ENCODE measurements at regions not wholly inside any gene's neighbourhood (a gene's known extent, or its start where the extent isn't known, plus 50 kb on each side); places are given as distances from the start of the nearest gene placed in this dataset.

- no peak overlapping the region for H3K27ac ChIP-seq
- no peak overlapping the region for H3K9ac ChIP-seq (ENCODE audit: insufficient read length)
- DNase-seq (ENCODE audit: low read depth, low spot score), result no peak
- no peak for TF ChIP-seq EZH2 (IDR thresholded peaks at IDR 0.05)
- TF ChIP-seq POLR2AphosphoS5 (IDR thresholded peaks at IDR 0.05; ENCODE audit: borderline replicate concordance, low read depth, low read length), result no peak
- H3K4me3 ChIP-seq, result no peak overlapping the region
- no peaks in the 10 kb centered on the region for H3K9me3 ChIP-seq (ENCODE audit: low read depth, low read length)
- no peaks in the 10 kb centered on the region for H3K36me3 ChIP-seq (ENCODE audit: insufficient read depth, low read length)
Observed at GRCh38 chr9:118295413-118295812, 591.2 kb downstream of the TLR4 start.

- DNase-seq (ENCODE audit: low read depth, low spot score), result no peak
- Histone ChIP-seq H3K9me3 (ENCODE audit: low read depth, low read length) (no peaks in the 10 kb centered on the region), H3K4me3 (no peak overlapping the region), H3K27ac (no peak overlapping the region), H3K36me3 (ENCODE audit: insufficient read depth, low read length) (no peaks in the 10 kb centered on the region), H3K9ac (ENCODE audit: insufficient read length) (no peak overlapping the region)
- TF ChIP-seq POLR2AphosphoS5 (IDR thresholded peaks at IDR 0.05; ENCODE audit: borderline replicate concordance, low read depth, low read length) (no peak), EZH2 (IDR thresholded peaks at IDR 0.05) (no peak), FOXP2 (optimal IDR thresholded peaks at IDR 0.05; ENCODE audit: control extremely low read depth, extremely low read length, insufficient read depth) (no peak)
Observed at GRCh38 chr9:118302721-118303120, 598.5 kb downstream of the TLR4 start.

DNA sequence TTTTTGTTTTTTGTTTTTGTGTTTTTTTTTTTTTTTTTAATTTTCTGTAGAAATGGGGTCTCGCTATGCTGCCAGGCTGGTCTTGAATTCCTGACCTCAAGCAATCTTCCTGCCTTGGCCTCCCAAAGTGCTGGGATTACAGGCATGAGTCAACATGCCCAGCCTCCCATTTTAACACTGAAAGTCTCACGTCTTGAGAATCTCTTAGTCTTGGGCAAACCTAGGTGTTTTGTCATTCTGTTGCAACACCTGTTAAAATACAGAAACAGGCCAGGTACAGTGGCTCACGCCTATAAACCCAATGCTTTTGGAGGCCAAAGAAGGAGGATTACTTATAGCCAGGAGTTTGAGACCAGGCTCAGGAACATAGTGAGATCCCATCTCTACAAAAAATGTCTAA, 599.0 kb downstream of the TLR4 start:
- no peak for TF ChIP-seq FOXP2 (optimal IDR thresholded peaks at IDR 0.05; ENCODE audit: control extremely low read depth, extremely low read length, insufficient read depth)
- no peak for TF ChIP-seq POLR2AphosphoS5 (IDR thresholded peaks at IDR 0.05; ENCODE audit: borderline replicate concordance, low read depth, low read length)
- TF ChIP-seq EZH2 (IDR thresholded peaks at IDR 0.05), result no peak
- Histone ChIP-seq H3K27ac (no peak overlapping the region), H3K36me3 (ENCODE audit: insufficient read depth, low read length) (no peaks in the 10 kb centered on the region), H3K9ac (ENCODE audit: insufficient read length) (no peak overlapping the region), H3K9me3 (ENCODE audit: low read depth, low read length) (no peaks in the 10 kb centered on the region), H3K4me3 (no peak overlapping the region)
- DNase-seq (ENCODE audit: low read depth, low spot score), result no peak

- H3K36me3 ChIP-seq (ENCODE audit: insufficient read depth, low read length), result no peaks in the 10 kb centered on the region
- no peak overlapping the region for H3K9ac ChIP-seq (ENCODE audit: insufficient read length)
- no peak overlapping the region for H3K4me3 ChIP-seq
- DNase-seq (ENCODE audit: low read depth, low spot score), result no peak
- TF ChIP-seq FOXP2 (optimal IDR thresholded peaks at IDR 0.05; ENCODE audit: control extremely low read depth, extremely low read length, insufficient read depth) (no peak), POLR2AphosphoS5 (IDR thresholded peaks at IDR 0.05; ENCODE audit: borderline replicate concordance, low read depth, low read length) (no peak), EZH2 (IDR thresholded peaks at IDR 0.05) (no peak)
- H3K9me3 ChIP-seq (ENCODE audit: low read depth, low read length), result no peaks in the 10 kb centered on the region
- H3K27ac ChIP-seq, result no peak overlapping the region
Observed at GRCh38 chr9:118305331-118305730, 601.1 kb downstream of the TLR4 start.

GRCh38 chr9:118306801-118307200, 602.6 kb downstream of the TLR4 start:
- Histone ChIP-seq H3K36me3 (ENCODE audit: insufficient read depth, low read length) (no peaks in the 10 kb centered on the region), H3K27ac (no peak overlapping the region), H3K9me3 (ENCODE audit: low read depth, low read length) (no peaks in the 10 kb centered on the region), H3K4me3 (no peak overlapping the region), H3K9ac (ENCODE audit: insufficient read length) (no peak overlapping the region)
- no peak for DNase-seq (ENCODE audit: low read depth, low spot score)
- no peak for TF ChIP-seq POLR2AphosphoS5 (IDR thresholded peaks at IDR 0.05; ENCODE audit: borderline replicate concordance, low read depth, low read length)
- TF ChIP-seq EZH2 (IDR thresholded peaks at IDR 0.05), result no peak
- TF ChIP-seq FOXP2 (optimal IDR thresholded peaks at IDR 0.05; ENCODE audit: control extremely low read depth, extremely low read length, insufficient read depth), result no peak

DNA sequence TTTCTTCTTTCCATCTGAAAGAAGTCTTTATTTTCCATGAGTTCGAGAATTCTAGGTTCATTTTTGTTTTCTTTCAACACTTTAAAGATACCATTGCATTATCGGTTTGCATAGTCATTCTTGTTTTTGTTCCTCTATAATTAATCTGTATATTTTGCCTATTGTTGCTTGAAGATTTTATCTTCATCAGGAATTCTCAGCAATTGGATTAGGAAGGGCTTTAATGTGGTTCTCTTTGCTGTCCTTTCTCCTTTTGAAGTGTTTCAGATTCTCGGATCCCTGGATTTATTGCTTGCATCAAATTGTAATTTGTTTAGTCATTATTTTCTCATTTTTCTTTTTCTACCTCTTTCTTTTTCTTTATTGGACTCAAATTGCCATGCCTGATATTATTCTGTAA, 609.8 kb downstream of the TLR4 start:
- DNase-seq (ENCODE audit: low read depth, low spot score), result no peak
- Histone ChIP-seq H3K9ac (ENCODE audit: insufficient read length) (no peak overlapping the region), H3K9me3 (ENCODE audit: low read depth, low read length) (no peaks in the 10 kb centered on the region), H3K36me3 (ENCODE audit: insufficient read depth, low read length) (no peaks in the 10 kb centered on the region), H3K27ac (no peak overlapping the region), H3K4me3 (no peak overlapping the region)
- no peak for TF ChIP-seq FOXP2 (optimal IDR thresholded peaks at IDR 0.05; ENCODE audit: control extremely low read depth, extremely low read length, insufficient read depth)
- no peak for TF ChIP-seq EZH2 (IDR thresholded peaks at IDR 0.05)
- TF ChIP-seq POLR2AphosphoS5 (IDR thresholded peaks at IDR 0.05; ENCODE audit: borderline replicate concordance, low read depth, low read length), result no peak

- Histone ChIP-seq H3K36me3 (ENCODE audit: insufficient read depth, low read length) (no peaks in the 10 kb centered on the region), H3K4me3 (no peak overlapping the region), H3K27ac (no peak overlapping the region), H3K9me3 (ENCODE audit: low read depth, low read length) (no peaks in the 10 kb centered on the region), H3K9ac (ENCODE audit: insufficient read length) (no peak overlapping the region)
- TF ChIP-seq POLR2AphosphoS5 (IDR thresholded peaks at IDR 0.05; ENCODE audit: borderline replicate concordance, low read depth, low read length) (no peak), FOXP2 (optimal IDR thresholded peaks at IDR 0.05; ENCODE audit: control extremely low read depth, extremely low read length, insufficient read depth) (no peak), EZH2 (IDR thresholded peaks at IDR 0.05) (no peak)
- DNase-seq (ENCODE audit: low read depth, low spot score), result no peak
Observed at GRCh38 chr9:118316831-118317343, 612.7 kb downstream of the TLR4 start.

DNA sequence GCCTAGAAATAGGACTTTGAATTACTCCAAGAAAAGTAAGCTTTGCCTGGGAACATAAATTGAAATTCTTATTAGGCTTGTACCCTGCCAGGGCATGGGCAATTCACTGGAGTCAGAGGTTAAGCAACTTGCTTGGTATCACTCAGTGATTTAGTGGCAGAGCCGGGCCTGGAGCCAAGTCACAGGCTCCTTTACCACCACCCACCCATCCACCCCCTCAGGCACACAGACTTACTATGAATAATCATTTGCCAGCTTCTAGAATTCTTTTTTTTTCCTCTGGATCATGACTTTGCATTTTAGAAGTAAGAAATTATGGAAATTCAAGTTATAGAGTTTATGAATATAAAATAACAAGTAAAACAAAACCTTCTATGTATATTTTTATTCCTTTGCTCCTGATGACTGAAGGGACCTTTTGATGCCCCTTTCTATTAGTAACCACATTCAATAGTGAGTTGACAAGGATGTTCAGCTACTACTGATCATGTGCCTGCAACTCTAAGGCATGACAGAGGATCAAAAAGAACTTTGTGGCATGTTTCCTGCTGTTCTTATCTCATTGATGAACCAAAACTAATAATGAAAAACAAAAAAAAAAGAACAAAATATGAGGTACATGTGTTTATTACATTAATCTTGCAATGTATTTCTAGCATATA, 614.7 kb downstream of the TLR4 start:
- no peak overlapping the region for H3K9ac ChIP-seq (ENCODE audit: insufficient read length)
- H3K36me3 ChIP-seq (ENCODE audit: insufficient read depth, low read length), result no peaks in the 10 kb centered on the region
- no peak for TF ChIP-seq POLR2AphosphoS5 (IDR thresholded peaks at IDR 0.05; ENCODE audit: borderline replicate concordance, low read depth, low read length)
- no peaks in the 10 kb centered on the region for H3K9me3 ChIP-seq (ENCODE audit: low read depth, low read length)
- H3K27ac ChIP-seq, result peak overlapping the region; percentile 70; the same call in 1 of the 2 replicates
- peak; percentile 35 for DNase-seq (ENCODE audit: low read depth, low spot score)
- H3K4me3 ChIP-seq, result peak overlapping the region; percentile 24; the same call in 1 of the 2 replicates

GRCh38 chr9:118321788-118322187, 617.6 kb downstream of the TLR4 start:
- H3K9ac ChIP-seq (ENCODE audit: insufficient read length), result no peak overlapping the region
- no peak overlapping the region for H3K4me3 ChIP-seq
- DNase-seq (ENCODE audit: low read depth, low spot score), result no peak
- H3K27ac ChIP-seq, result no peak overlapping the region
- no peaks in the 10 kb centered on the region for H3K36me3 ChIP-seq (ENCODE audit: insufficient read depth, low read length)
- TF ChIP-seq EZH2 (IDR thresholded peaks at IDR 0.05), result no peak
- no peak for TF ChIP-seq POLR2AphosphoS5 (IDR thresholded peaks at IDR 0.05; ENCODE audit: borderline replicate concordance, low read depth, low read length)
- TF ChIP-seq FOXP2 (optimal IDR thresholded peaks at IDR 0.05; ENCODE audit: control extremely low read depth, extremely low read length, insufficient read depth), result no peak
- no peaks in the 10 kb centered on the region for H3K9me3 ChIP-seq (ENCODE audit: low read depth, low read length)

Measured in SK-N-MC (cell line).